CD4-positive, alpha-beta T cell treated with Interleukin-2 at 100 ng/mL for 4 hours (primary cell): ENCODE measurements at regions not wholly inside any gene's neighbourhood (a gene's known extent, or its start where the extent isn't known, plus 50 kb on each side); places are given as distances from the start of the nearest gene placed in this dataset.

Experiments
- DNase-seq: peaks from one replicate; pipeline ENCODE4 v3.0.0-alpha.2; 2020; ENCODE audit warnings: low spot score

- no peak for DNase-seq
Observed at GRCh38 chr10:128930515-128930914, 536.5 kb upstream of the MGMT start.

- no peak for DNase-seq
Observed at GRCh38 chr10:128932071-128932820, 534.8 kb upstream of the MGMT start.

- DNase-seq, result no peak
Observed at GRCh38 chr10:128934492-128934891, 532.5 kb upstream of the MGMT start.

DNA sequence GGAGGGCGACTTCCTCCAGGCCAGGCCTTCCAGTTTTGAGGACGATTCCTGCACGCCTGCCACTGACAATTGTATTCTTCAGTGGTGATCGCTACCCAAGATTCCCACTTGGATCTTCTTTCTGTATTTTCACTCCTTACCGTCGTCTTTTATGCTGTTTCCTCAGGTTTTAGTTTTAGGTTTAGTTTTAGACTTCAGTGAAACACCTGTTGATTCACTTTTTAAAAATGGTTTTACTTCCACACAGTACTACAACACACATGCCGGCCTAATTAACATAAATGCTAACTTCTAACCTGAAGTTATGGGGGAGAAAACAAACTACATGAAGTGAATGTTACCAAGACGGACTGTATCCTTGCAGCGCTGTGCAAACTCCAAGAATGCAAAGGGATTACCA is 530.6 kb upstream of the MGMT start:
- DNase-seq, result no peak

DNA sequence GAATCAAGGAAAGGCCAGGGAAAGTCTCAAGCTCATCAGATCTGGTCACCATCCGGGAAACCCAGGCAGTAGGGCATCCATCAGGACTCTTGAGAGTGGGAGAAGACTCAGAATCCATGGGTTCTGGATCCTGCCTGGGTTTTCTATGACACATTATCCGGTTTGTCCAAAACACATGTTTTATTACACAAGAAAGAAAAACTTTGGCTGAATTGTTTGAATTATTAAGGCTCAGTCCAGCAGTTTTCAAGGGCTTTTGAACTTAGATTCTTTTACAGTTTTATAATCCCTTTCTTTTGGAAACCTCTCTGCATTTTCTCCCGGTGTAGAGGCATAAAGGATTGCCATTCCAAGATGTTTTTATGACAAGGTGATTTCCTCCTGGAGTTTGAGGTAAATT is 528.5 kb upstream of the MGMT start:
- DNase-seq, result no peak

GRCh38 chr10:128940081-128940480 is 527.0 kb upstream of the MGMT start:
- DNase-seq, result no peak

- DNase-seq, result no peak
Observed at GRCh38 chr10:128943111-128943510, 523.9 kb upstream of the MGMT start.

DNA sequence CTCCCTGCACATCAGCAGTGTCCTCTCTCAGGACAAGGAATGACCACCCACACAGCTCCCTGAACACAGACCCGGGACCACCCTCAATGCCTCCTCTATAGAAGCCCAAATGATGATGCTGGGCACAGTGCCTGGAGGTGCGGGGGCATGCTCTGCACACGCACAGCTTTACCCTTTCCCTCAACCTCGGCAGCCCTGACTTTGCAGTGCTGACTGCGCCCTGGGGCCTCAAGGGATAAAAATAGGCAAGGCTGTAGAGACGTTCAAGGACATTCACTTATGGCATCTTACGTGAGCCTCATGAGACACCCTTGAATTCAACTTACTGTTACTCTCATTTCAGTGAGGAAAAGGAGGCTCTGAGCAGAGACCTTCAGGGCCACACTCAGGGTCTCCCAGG is 521.6 kb upstream of the MGMT start:
- DNase-seq, result no peak

DNA sequence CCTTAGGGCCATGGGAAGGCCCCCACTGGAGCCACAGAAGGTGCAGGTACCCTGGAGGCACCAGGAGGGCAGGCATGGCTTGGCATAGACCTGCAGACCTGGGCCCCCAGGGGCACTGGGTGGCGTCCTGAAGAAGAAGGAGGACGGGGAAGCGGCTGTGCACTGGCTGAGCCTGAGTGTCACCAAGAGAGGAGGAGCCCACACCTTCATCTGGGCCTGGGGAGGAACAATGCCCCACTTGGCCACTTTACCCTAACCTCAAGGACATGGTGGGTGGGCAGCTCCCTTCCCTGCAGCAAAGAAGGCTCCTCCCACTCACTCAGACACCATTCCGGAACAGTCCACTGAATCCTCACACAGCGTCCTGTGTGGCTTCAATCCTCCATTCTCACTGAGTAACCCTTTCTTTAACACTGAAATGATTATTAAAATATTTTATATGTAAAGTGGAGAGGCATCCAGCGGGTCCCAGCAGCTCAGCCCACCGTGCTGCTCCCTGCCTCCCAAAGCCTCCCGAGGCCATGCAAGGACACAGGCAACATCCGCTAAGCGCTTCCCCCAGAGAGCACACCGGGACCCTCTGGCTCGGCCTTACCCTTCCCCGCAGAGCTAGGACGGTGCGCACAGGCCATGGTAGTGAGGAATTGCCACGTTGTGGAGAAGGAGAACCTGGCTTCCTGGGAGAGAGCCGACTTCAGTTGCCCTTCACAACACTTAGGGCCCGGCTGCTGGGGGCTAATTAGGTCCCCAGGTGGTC is 516.7 kb upstream of the MGMT start:
- no peak for DNase-seq

DNA sequence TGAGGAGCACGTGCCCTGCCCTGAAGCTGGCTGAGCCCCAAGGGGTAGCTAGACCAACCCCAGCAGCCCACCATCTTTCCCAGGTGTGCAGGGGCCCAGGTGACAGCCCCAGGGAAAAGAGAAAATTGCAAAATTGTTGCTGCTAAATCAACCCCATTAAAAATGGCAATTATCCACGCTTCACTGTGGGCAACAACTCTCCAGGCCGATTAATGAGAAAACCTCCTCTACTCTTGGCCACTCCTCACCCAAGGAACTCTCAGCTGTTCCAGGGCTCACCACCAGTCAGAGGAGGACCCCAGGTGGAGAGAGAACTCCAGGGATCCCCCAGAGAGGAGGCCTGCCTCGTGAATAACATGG is 516.1 kb upstream of the MGMT start:
- no peak for DNase-seq

- no peak for DNase-seq
Observed at GRCh38 chr10:128952856-128953255, 514.2 kb upstream of the MGMT start.

DNA sequence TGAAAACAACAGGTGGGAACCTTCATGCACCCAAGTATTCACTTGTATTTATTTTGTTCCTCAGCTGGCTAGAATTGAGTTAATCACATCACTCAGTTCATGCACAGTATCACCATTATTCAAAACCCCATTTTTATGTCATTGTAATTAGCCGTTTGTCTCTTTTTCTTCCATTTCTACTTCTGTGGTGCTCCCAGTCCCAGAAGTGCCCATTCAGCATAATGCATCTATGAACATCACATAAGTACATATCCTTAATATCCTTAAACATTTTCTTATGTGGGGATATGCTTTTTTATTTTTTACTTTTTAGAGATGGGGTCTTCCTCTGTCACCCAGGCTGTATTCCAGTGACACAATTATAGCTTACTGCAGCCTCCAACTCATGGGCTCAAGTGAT is 510.9 kb upstream of the MGMT start:
- DNase-seq, result no peak

DNA sequence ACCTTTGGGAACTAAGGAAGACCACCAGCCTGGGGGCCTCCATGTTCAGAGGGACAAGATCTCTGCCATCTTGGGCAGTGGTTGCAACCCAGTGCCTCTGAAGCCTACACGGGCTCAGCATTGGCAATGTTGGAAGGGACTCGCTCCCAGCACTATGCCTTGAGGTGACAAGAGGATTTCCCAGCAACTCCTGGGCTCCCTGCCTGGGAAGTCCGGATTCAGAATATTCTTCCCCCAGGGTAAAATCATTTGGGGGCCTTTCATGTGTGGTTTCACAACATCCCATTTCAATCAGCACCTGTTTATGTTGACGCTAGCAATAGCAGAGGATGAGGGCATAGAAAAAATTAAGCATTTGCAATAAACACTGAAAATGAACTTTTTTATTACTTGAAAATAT is 509.8 kb upstream of the MGMT start:
- DNase-seq, result no peak

DNA sequence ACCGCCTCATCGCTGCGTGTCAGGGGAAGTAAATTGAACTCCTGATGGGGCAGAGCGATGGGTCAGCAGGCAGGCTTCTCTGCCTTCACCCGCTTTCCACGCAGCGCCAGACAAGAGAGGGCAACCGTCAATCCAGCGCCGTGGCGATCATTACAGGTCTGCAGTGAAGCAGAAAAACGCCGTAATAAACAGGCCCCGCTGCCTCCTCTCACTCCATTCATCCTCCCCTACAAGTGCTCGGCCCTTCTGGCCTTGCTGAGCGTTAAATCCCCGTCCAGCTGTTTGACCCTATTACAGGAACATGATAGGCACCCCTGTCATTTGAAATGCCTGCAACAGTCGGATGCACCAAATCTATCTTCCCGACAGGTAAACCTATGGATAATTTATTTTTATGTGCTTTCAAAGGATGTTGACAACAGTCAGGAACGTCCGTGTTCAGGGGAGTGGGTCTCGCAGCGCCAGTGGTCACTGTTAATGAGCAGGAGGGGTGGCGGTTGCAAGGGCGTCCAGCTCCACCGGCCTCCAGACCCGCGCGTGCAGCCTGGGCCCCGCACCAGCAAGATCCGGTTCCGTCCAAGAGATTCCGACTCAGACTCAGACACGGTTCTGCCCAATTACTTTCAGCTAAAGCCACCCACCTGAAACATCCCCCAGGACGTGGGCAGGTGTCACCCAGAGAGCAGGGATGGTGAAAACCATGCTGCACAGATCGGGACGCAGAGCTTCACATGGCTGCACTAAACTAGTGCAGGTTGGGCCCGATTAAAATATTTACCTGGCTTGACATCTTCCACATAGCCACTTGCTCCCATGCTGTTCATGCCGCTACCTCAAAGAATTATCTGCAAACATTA is 508.0 kb upstream of the MGMT start:
- no peak for DNase-seq

- DNase-seq, result no peak
Observed at GRCh38 chr10:128959746-128960145, 507.3 kb upstream of the MGMT start.

DNA sequence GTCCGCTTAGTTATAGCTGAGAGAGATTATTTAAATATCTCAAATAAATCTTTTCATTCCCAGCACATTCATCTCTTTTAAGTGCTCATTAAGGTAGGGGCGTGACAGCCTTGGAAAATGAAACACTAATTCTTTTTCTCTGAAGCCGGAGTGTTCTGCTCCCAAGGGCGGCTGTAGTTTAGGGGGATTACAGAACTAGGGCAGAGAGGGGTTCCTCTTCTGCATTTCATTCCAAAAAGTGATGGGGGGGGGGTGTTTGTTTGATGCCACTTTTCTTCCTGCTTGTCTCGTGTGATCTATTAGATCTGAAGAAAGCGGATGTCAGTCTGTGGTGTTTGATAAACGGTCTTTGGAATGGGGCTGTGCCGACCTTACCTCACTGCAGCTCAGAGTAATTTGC is 506.5 kb upstream of the MGMT start:
- DNase-seq, result no peak

DNA sequence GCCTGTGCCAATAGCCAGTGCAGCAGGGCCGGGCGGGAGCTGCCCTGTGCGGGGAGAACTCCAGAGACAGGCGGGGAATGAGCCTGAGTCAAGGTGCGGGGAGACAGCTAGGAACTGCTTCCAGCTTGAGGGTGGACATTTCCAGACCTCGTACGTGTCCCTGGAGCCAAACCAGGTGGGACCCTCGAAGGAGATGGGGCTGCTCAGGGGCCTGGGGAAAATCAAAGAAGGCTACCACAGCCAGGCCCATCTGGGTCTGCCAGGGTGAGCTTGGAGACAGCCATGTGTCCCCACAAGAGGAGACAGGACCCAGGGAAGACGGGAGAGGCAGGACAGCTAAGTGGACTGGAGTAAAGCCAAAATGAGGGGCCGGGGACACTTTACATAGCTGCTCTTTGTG is 504.9 kb upstream of the MGMT start:
- no peak for DNase-seq

DNA sequence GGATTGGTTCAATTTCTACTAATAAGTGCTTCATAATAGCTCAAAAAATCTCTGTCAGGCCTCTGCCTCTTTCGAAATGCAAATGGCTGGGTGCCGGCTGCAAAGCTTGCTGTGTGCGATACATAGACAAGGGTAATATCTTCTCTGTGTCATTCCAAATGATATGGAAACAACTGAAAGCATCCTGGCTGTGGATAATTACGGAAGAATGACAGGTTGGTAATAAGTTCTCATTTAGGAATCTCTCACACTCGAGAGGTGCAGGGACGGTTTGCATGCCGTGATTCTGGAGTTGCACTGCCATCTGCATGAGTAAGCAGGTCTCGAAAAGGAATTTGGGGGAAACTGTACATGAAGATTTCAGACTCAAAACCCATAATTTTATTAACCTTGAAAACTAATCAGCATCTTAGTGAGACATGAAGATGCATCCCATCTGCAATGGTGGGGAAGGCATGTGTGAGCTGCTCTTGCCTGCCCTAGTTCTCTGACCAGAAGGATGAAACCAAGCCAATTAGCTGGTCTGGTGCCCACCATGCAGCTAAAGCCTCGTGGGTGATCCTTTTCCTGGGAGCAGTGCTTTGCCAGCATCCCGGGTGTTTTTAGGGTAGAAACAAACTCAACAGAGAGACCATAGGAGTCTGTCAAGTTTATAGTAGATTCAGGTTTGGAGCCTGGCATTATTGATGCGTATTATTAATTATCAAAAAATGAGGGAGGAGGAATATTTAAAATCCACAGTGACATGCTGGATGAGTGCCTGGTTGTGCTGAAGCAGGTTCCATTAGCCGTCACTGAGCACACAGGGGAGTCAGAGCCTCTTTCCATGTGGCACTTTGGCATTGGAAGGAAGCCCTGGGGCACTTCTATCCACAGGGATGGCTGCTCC is 503.6 kb upstream of the MGMT start:
- no peak for DNase-seq

DNA sequence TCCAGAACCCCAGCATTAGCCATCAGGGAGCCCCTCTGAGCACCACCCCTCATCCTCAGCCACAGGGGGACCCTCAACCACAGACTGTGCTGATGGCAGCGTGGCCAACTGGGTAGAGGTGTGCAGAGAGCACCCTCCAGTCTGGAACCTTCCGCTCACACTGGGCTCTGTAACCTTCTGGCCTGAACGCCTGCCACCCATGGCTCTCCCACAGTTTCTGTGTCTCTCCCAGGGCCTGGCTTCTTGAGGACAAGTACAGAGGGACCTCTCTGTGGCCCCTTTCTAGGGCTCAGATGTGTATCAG is 503.0 kb upstream of the MGMT start:
- DNase-seq, result no peak

- DNase-seq, result no peak
Observed at GRCh38 chr10:128967980-128968756, 498.9 kb upstream of the MGMT start.

- no peak for DNase-seq
Observed at GRCh38 chr10:128969551-128969950, 497.5 kb upstream of the MGMT start.
